Smooth muscle cell (in vitro differentiated cells): ENCODE measurements at regions not wholly inside any gene's neighbourhood (a gene's known extent, or its start where the extent isn't known, plus 50 kb on each side); places are given as distances from the start of the nearest gene placed in this dataset.

Source experiments
- DNase-seq: peaks from one replicate; lab custom pipeline; 2025; ENCODE audit not compliant: unreplicated experiment; lab: John Stamatoyannopoulos, UW
- H2AFZ ChIP-seq: fragments of 200-600 bp; sonication (generic); 2 replicates; pipeline ENCODE4 v1.6.0; 2016; ENCODE audit warnings: antibody characterized with exemption, low read depth, mild to moderate bottlenecking
- H3F3A ChIP-seq: fragments of 200-600 bp; sonication (generic); 2 replicates; pipeline ENCODE4 v1.6.0; 2017; ENCODE audit warnings: antibody characterized with exemption, low read depth
- H3K27ac ChIP-seq: fragments of 200-600 bp; sonication (generic); 2 replicates; pipeline ENCODE4 v1.5.1; 2016; ENCODE audit warnings: low read depth, mild to moderate bottlenecking
- H3K27me3 ChIP-seq: fragments of 200-600 bp; sonication (generic); 2 replicates; pipeline ENCODE4 v1.6.1; 2016; ENCODE audit warnings: low read depth, mild to moderate bottlenecking
- H3K36me3 ChIP-seq: fragments of 200-600 bp; sonication (generic); 2 replicates; pipeline ENCODE4 v1.5.1; 2016; ENCODE audit warnings: low read depth
- H3K4me1 ChIP-seq: fragments of 200-600 bp; sonication (generic); 2 replicates; pipeline ENCODE4 v1.5.1; 2016; ENCODE audit warnings: low read depth
- H3K4me2 ChIP-seq: fragments of 200-600 bp; sonication (generic); 2 replicates; pipeline ENCODE4 v1.6.0; 2016; ENCODE audit warnings: mild to moderate bottlenecking
- H3K4me3 ChIP-seq: fragments of 200-600 bp; sonication (generic); 2 replicates; pipeline ENCODE4 v1.5.1; 2016; ENCODE audit warnings: mild to moderate bottlenecking
- H3K79me2 ChIP-seq: fragments of 200-600 bp; sonication (generic); 2 replicates; pipeline ENCODE4 v1.6.0; 2016; ENCODE audit warnings: low read depth, mild to moderate bottlenecking
- H3K9ac ChIP-seq: fragments of 200-600 bp; sonication (generic); 2 replicates; pipeline ENCODE4 v1.6.0; 2016; ENCODE audit warnings: low read depth
- H3K9me3 ChIP-seq: fragments of 200-600 bp; sonication (generic); replicated peaks from 2 replicates; pipeline ENCODE4 v1.5.1; 2016; ENCODE audit warnings: low read depth
- H4K20me1 ChIP-seq: fragments of 200-600 bp; sonication (generic); 2 replicates; pipeline ENCODE4 v1.6.0; 2016; ENCODE audit warnings: low read depth
- CTCF ChIP-seq: fragments of 200-600 bp; sonication (generic); IDR thresholded peaks from 2 replicates; pipeline ENCODE4 v1.5.1; 2017; ENCODE audit warnings: borderline replicate concordance, mild to moderate bottlenecking, antibody characterized with exemption; ENCODE audit not compliant: insufficient read depth, poor library complexity, severe bottlenecking
- WGBS: methylation state at CpG from one replicate; pipeline ENCODE4 v1.1.7; 2016; ENCODE audit warnings: low lambda C conversion rate; 5-methylcytosine and 5-hydroxymethylcytosine counted together

- Histone ChIP-seq H3K27me3 (no peaks in the 10 kb centered on the region), H3K79me2 (no peaks in the 10 kb centered on the region), H2AFZ (no peak overlapping the region), H3K9me3 (no peaks in the 10 kb centered on the region), H3K4me2 (no peak overlapping the region), H4K20me1 (no peaks in the 10 kb centered on the region), H3F3A (no peaks in the 10 kb centered on the region), H3K9ac (no peak overlapping the region), H3K27ac (no peak overlapping the region), H3K4me3 (no peak overlapping the region), H3K36me3 (no peaks in the 10 kb centered on the region), H3K4me1 (no peaks in the 10 kb centered on the region)
- DNase-seq: no peak
- no peak for TF ChIP-seq CTCF
- 78% methylated on average over 4 of the region's 4 CpGs for WGBS
Observed at GRCh38 chr12:131542351-131542750, 168.5 kb upstream of the SFSWAP start.

- H3K36me3 ChIP-seq: no peaks in the 10 kb centered on the region
- H3K9me3 ChIP-seq: no peaks in the 10 kb centered on the region
- TF ChIP-seq CTCF: no peak
- H3K27ac ChIP-seq: no peak overlapping the region
- H3K4me2 ChIP-seq: no peak overlapping the region
- WGBS: 85% methylated on average over 5 of the region's 5 CpGs
- H2AFZ ChIP-seq: no peak overlapping the region
- H4K20me1 ChIP-seq: no peaks in the 10 kb centered on the region
- H3F3A ChIP-seq: no peaks in the 10 kb centered on the region
- no peaks in the 10 kb centered on the region for H3K79me2 ChIP-seq
- H3K4me1 ChIP-seq: no peaks in the 10 kb centered on the region
- no peak overlapping the region for H3K9ac ChIP-seq
- no peaks in the 10 kb centered on the region for H3K27me3 ChIP-seq
- no peak for DNase-seq
- H3K4me3 ChIP-seq: no peak overlapping the region
Observed at GRCh38 chr12:131543040-131543439, 167.8 kb upstream of the SFSWAP start.

GRCh38 chr12:131547555-131547954, 163.3 kb upstream of the SFSWAP start:
- Histone ChIP-seq H3K79me2 (no peaks in the 10 kb centered on the region), H4K20me1 (no peaks in the 10 kb centered on the region), H3K9ac (no peak overlapping the region), H3K9me3 (no peaks in the 10 kb centered on the region), H3F3A (no peaks in the 10 kb centered on the region), H3K4me3 (no peak overlapping the region), H2AFZ (no peak overlapping the region), H3K27me3 (no peaks in the 10 kb centered on the region), H3K4me2 (no peak overlapping the region), H3K36me3 (no peaks in the 10 kb centered on the region), H3K4me1 (no peaks in the 10 kb centered on the region), H3K27ac (no peak overlapping the region)
- TF ChIP-seq CTCF: no peak
- DNase-seq: no peak
- 83% methylated on average over 6 of the region's 6 CpGs for WGBS

- H3K79me2 ChIP-seq: no peaks in the 10 kb centered on the region
- no peaks in the 10 kb centered on the region for H3K9me3 ChIP-seq
- no peaks in the 10 kb centered on the region for H3K27me3 ChIP-seq
- H4K20me1 ChIP-seq: no peaks in the 10 kb centered on the region
- no peaks in the 10 kb centered on the region for H3K4me1 ChIP-seq
- no peaks in the 10 kb centered on the region for H3F3A ChIP-seq
- DNase-seq: no peak
- no peak for TF ChIP-seq CTCF
- no peaks in the 10 kb centered on the region for H3K36me3 ChIP-seq
- no peak overlapping the region for H3K27ac ChIP-seq
- no peak overlapping the region for H3K9ac ChIP-seq
- no peak overlapping the region for H3K4me3 ChIP-seq
- no peak overlapping the region for H2AFZ ChIP-seq
- 86% methylated on average over 5 of the region's 5 CpGs for WGBS
- H3K4me2 ChIP-seq: no peak overlapping the region
Observed at GRCh38 chr12:131550121-131550520, 160.8 kb upstream of the SFSWAP start.
